ENCODE measurements at regions not wholly inside any gene's neighbourhood (a gene's known extent, or its start where the extent isn't known, plus 50 kb on each side); places are given as distances from the start of the nearest gene placed in this dataset.

DNA sequence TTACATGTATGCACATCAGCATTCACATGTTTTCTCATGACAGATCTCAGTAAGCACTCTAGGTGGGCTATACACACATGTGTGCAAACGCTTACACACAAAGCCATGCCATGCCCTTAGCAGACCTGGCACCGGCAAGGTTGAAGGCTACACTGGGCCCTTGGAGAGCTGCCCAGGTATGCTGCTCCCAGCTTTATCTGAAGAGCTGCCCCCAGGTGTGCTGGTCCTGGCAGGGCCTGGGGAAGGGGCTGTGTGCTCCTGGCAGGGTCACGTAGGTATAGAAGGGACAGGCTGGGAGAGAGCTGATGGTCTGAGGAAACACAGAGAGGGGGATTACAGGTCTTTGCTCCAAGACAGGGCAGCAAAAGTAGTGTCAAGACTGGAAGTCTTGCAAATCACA is 146.7 kb upstream of the VANGL1 start:
- FAIRE-seq (no peak), DNase-seq (ENCODE audit: extremely low spot score, insufficient read length, low read depth) (no peak)

DNA sequence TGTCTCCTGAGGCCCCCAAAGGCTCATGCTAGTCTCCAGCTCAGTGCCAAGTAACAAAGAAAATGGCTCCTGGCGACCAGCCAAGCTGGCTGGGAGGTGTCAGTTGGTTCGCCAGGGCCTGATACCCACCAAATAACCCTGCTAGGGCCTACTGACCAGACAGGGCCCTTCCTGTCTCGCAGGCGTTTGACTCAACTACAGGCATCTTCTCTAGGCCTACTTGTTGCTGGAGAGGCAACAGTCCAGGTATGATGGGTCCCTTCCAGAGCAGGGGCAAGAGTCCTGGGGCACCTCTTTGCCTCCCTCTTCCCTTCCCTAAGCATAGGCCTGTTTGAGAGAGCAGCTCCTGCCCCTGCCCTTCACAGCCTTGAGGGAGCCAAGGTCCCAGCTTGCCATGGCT is 147.9 kb upstream of the VANGL1 start:
- DNase-seq (ENCODE audit: extremely low spot score, insufficient read length, low read depth) (no peak), FAIRE-seq (no peak)

DNA sequence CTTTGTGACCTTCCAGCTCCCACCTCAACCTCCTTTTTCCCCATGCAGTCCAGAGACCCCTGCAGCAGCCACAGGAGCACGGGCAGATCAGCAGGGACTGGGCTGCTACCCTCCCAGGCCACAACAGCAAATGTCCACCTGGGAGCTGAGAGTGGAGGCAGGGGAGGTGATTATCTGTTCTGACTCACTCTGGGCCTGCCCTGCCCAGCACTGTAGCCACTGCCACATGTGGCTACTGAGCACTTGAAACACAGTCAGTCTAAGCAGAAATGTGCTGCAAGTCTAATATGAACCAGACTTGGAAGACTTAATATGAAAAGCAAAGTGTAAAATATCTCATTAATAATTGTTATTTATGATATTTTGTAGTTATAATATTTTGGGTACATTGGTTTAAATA is 148.9 kb upstream of the VANGL1 start:
- no peak for FAIRE-seq
- DNase-seq (ENCODE audit: extremely low spot score, insufficient read length, low read depth), result no peak

DNA sequence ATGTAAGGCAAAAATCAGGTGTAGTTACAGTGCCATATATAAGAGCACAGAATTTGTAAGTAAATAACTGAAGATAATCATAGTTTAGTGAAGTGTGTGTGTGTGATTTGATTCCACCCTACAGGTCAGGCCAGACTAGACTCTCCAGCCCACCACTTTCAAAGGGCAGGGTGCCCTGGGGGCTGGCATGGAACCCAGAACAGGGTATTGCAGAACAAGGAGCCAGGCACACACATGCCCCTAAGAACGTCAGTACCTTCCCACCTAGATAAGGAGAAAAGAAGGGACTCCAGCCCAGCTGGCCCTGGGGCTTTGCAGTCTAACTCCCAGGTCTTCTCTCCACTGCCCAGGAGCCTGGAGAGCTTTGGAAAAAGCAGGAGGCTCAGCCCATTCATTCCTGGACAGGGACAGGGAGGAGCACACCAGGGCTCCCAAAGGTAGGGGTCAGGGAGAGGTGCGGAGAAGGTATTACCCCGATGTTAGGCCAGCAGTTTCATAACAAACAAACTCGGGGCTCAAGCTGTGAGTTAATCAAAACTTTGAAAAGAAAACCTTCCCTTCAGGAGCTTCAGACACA is 149.7 kb upstream of the VANGL1 start:
- DNase-seq (ENCODE audit: extremely low spot score, insufficient read length, low read depth), result no peak
- no peak for FAIRE-seq

DNA sequence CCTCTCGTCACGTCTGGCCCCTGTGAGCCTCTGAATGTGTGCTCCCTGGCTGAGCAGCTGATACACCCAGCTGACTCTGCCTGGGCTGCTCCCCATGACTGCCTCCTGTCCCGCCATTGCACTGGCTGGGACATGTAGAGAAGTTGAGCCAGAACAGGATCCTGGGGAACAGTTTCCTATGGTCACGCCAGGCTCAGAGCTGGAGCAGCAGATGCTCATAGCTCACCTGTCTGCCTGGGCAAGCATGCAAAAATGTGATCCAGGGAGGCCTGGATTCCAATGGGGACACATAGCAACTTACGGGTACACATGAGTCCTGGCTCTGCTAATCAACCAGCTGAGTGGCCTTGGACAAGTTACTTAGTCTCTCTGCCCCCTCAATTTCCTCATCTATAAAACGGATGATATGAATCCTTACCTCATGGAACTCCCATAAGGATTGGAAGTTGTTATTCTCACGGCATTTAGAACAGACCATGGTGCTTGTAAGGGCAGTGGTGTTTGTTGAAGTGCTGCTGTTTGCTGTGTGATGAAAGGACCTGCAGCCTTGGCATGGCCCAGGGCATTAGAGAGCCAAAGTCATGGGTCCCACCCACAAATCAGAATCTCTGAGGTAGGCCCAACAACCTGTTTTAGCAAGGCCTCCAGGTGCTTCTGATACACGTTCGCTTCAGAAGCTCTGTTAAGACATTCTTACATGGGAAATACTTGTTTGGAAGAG is 150.3 kb upstream of the VANGL1 start:
- FAIRE-seq (no peak), DNase-seq (ENCODE audit: extremely low spot score, insufficient read length, low read depth) (no peak)

DNA sequence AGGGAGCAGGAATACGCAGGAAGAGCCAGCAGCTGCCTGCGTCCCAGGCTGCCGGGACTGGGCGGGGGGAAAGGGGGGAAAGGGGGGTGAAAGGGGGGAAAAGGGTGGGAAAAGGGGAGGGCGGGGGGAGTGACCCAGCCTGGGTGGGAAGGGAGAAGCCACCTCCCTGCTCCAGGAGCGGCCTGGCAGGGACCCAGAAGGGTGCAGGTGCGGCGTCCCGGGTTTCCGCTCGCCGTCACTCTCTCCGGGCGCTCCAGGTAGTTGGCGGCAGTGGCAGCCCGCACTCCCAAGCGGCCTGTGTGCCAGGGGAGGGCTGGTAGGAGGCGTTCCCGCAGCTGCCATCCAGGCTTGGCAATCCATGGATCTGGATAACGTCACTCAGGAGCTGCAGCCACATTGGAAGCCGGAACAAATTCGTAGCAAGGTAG is 141.0 kb upstream of the NGF start:
- FAIRE-seq (no peak), DNase-seq (ENCODE audit: extremely low spot score, insufficient read length, low read depth) (no peak)

DNA sequence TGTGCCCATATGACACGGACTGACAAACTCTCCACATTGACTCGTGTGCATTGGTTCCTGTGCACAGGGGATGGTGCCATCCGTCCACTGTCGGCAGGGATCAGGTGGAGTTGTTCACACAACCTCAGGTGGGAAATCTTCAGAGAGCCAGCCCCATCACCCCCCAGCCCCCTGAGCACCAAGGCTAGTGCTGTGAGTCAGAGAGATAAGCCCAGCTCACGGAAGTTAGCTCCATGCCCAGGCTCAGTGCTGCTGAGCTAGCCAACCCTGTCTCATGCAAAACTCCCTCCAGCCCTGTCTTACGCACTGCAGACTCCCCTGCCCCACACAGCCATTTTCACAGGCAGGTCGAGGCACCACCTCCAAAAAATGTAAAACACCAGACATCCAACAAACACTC is 139.0 kb upstream of the NGF start:
- no peak for FAIRE-seq

DNA sequence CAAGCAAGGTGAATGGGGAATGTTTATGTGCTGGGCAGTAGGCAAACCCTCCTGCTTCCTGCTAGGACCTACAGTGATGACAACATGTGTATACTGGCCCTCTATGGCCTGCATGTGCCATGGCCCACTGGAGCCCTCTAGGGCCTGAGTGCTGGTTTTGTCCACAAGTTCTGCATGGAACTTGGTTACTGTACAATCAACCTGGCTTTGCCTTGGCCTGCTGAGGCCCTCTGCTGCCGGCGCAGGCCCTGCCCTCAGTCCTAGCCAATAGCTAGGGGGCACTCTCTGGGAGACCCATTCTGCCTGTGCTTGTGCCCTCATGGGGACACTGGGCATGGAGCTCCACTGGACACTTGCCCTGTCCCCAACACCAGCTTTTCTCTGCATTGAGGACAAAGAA is 138.6 kb upstream of the NGF start:
- no peak for FAIRE-seq
- DNase-seq (ENCODE audit: extremely low spot score, insufficient read length, low read depth), result no peak

More for the DNA sequence above, 139.0 kb upstream of the NGF start:
- no peak for DNase-seq (ENCODE audit: extremely low spot score, insufficient read length, low read depth)

DNA sequence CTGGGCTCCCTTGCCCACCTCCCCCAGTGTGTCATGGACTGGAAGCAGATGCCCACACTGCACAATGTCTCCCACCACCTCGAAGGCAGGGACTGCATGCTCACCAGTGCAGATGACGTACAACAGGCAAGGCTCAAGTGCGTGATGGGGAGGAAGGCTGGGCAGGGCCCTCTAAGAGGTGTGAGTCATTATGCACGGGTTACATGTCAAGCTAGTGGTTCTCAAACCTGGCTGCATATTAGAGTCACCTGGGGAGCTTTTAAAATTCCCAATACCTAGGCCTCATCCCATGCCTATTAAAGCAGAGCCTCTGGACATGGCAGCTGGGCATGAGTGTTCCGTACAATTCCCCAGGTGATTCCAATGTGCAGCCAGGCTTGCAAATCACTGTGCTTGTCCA is 137.9 kb upstream of the NGF start:
- DNase-seq (ENCODE audit: extremely low spot score, insufficient read length, low read depth) (no peak), FAIRE-seq (no peak)

DNA sequence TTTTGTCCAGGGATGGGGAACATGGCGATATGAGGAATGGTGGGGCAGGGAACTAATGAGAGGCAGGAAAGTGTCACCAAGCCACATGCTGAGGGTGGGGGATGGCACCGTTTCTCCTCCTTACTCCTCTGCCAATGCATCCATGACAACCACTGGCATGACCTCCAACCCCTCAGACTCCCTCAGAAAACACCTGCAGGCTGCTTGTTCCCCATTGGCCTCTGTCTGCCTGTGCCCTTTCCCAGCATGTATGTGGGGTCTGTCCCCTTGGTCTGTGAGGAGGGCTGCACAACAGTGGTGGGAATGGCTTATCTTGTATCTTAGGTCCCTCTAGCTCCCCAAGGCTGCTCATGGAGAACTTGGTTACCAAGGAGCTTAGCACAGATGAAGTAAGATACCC is 137.2 kb upstream of the NGF start:
- FAIRE-seq, result no peak
- no peak for DNase-seq (ENCODE audit: extremely low spot score, insufficient read length, low read depth)

DNA sequence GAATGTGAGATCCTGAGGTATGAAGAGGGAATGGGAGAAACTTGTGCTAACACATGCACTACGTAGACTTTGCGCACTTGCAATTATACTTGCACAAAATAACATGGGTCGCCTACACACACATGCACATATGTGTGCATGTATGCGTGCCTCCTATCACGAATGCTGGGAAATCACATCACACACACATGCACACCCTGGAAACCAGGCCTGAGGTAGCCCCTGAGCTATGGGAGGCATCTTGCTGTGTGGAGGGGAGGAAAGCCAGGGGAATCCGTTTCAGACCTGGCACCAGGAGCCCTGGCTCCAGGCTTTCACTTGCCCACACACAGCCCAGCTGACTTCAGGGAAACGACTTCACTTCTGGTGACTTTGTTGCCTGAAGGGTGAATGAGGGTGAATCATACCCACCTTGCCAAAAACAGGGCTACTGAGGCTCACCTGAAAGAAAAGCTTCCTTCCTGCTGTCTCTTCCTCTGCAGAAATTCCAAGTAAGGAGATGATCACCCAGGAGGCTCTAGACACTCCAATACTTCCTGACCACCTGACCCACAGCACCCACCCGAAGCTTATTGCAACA is 136.0 kb upstream of the NGF start:
- FAIRE-seq (no peak), DNase-seq (ENCODE audit: extremely low spot score, insufficient read length, low read depth) (no peak)

DNA sequence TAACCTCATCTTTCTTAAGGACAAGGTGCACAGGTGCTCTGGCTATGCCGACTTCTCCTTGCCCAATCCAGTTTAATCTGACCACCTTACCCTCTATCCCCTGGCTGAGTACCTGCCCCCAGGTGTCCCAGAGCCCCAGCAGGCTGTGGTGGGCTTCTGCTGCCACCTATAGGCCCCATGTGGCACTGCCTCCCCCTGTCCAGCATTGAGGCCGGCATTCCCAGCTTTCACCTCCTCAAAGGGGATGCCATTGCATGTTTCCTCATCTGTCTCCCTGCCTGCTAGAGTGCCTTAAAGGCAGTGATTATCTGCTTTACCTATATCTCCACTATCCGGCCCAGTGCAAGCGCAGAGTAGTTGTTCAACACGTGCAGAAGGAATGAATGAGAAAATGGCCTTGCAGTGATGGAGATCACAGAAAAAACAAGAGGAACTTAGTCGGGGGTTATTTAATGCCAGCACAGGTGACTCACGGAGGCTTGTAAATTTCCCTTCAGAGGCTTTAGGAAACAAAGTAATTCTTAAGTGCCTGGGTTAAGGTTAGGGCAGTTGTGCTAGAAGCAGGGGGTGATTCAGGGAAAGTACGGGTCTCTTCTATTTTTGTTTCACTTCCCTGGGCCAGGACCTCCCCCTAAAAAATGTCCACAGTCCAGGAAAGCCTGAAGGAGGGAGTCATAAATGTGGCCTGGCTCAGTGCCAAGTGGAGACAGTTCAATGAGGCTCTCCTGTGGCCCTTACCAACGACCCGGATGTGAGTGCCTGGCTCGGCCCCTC is 131.8 kb upstream of the NGF start:
- FAIRE-seq, result peak; percentile 59

DNA sequence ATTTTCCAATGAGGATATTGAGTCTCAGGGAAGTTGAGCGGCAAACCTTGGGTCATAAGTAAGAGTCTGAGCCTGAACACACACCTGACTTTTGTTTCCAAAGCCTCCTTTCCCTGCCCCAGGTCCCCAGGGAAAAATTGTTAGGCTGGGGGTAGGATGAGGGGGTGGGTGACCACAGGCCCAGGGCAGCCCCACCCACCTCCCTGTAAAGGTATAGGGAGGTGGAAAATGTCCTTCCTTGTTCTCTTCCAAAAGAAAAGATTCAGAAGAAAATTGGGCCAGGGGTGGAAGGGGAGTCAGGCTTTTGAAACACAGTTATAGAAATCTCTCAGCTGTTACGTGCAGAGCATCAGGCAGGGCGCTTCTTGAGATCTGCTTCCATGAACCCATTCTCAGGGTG is 129.7 kb upstream of the NGF start:
- FAIRE-seq (no peak), DNase-seq (ENCODE audit: extremely low spot score, insufficient read length, low read depth) (no peak)

More for the DNA sequence above, 131.8 kb upstream of the NGF start:
- peak; percentile 17 for DNase-seq (ENCODE audit: extremely low spot score, insufficient read length, low read depth)

DNA sequence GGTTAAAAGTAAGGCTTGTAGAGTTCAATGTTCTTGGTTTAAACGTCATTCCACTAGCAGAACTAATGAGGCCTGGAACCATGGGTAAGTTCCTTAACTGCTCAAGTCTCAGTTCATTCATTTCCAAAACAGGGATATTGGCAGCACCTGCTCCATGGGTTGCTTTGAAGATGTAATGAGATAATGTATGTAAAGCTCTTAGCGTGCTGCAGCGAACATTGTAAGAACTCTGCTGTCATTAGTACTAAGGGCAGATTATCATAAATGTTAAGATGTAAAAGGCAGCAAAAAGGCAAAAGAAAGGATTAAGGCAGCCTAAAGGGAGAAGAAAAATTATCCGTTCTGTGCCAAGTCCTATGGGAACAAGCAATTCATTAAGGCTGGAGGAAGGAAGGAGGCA is 129.1 kb upstream of the NGF start:
- FAIRE-seq, result no peak
- no peak for DNase-seq (ENCODE audit: extremely low spot score, insufficient read length, low read depth)

DNA sequence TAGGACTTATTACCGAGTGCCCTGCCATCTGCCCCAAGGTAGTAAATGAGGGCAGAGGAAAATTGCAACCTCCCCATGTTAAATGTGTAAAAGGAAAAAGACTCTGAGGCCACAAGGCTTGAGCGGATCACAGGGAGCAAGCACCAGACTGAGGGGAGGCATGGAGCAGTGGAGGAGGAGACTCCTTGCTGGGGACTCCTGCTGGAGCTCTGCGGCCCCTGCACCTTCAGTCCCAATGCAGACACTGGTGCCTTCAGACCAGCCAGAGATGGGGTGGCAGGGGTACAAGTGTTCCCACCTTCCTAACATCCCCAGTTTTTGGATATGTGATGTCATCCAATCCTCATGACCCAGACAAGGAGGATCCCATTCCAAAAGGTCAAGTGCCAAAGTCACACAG is 128.4 kb upstream of the NGF start:
- DNase-seq (ENCODE audit: extremely low spot score, insufficient read length, low read depth), result no peak
- FAIRE-seq, result no peak

DNA sequence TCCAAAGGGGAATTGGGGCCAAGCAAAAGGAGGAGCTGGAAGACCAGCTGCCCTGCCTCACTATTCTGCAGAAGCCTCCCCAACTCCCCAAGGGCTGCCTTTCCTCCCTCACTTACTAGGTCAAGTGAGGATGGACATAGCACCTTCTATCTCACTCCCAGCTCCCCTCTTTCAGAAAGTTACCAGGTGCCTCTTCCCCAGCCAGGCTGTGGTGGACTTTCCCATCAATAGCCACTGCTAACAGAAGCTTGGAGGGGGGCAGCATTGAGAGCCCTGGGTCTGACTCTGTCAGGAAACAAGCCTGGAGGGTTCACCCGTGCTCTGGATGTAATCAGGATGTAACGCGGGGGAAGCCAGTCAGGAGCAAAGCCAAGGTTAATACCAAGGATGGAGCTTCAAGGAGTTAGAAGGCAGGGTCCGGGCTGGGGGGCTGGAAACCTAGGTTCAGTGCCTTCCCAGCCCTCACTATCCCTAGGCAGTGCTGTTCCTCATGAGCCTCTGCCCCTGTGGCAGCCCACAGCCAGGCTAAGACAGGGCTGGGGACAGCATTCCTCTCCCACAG is 127.8 kb upstream of the NGF start:
- no peak for DNase-seq (ENCODE audit: extremely low spot score, insufficient read length, low read depth)

DNA sequence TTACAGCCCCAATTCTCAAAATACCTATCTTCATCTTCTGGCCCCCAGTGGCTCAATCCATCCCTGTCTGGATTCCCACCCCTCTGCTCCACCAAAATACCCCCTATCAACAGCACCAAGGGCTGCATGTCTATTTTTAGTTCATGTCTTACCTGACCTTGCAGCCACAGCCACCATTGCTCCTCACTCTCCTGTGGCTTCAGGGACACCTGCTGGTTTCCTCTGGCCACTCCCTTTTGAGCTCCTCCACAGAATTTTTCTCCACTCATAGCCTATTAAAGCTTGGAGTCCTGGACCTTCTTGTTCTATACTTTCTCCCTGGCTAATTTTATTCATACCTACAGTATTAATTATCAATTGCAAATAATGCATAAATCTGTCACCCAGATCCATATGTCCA is 125.3 kb upstream of the NGF start:
- DNase-seq (ENCODE audit: extremely low spot score, insufficient read length, low read depth), result no peak
- no peak for FAIRE-seq

More for the DNA sequence above, 127.8 kb upstream of the NGF start:
- FAIRE-seq, result no peak

DNA sequence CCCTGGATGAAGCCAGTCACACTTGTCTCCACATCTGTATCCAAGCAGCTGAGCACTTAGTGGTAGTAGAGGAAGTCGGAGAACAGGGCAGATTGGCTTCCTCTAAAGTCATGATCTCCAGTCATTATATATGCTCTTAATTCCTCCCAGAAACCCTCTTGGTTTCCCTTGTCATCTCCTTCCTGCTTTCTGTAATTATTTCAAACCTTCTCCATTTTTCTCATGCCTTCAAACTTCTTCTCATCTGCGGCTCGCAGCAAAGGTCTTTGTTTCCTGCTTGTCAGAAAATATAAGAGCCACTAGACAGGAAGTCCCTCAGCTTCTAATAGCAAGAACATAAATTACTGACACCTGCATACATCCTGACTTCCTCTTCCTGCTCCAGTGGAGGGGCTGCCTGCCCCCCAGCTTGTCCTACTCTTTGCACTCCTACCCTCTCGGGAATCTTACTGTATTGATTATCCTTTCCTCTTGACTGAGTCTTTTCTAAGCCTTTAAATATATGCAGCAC is 124.6 kb upstream of the NGF start:
- DNase-seq (ENCODE audit: extremely low spot score, insufficient read length, low read depth) (no peak), FAIRE-seq (no peak)

DNA sequence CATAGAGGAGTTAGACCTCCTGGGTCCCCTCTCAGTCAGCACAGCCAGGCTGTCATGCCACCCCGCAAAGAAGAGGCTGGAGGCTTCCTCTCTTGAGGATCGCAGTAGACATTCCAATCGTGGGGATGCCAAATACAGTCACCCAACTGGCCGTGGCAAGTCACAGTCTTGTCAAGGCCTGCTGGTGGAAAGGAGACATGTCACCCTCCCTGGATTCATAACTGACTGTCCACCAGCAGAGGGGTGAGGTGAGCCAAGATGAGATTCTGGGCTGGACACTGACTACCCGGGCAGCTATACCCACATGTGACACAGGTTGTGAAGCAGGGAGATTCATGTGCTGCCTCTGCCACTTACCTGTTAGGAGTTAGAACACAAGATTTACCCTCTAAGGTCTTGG is 123.5 kb upstream of the NGF start:
- DNase-seq (ENCODE audit: extremely low spot score, insufficient read length, low read depth) (no peak), FAIRE-seq (no peak)

DNA sequence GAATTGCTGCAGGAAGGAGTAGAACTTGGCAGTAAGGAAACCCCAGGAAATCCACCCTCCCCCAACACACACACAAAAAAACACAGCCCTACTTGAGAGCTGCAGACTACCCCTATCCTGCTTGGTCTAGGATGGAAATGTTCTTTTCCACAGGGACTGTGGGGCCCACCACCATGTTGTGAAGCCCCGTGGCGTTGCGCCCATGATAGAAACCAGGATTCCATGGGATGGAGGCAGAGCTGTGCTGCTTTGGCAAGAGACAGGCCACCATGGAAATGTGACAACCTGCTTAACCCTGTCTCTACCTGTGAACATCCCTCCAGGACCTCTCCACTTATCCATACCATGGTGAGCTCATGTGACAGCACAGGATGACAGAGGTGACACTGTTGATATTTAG is 121.1 kb upstream of the NGF start:
- DNase-seq (ENCODE audit: extremely low spot score, insufficient read length, low read depth) (no peak), FAIRE-seq (no peak)
